Liver (tissue), 7 donors: ENCODE measurements at regions not wholly inside any gene's neighbourhood (a gene's known extent, or its start where the extent isn't known, plus 50 kb on each side); places are given as distances from the start of the nearest gene placed in this dataset.

Experiments
- DNase-seq: peaks from one replicate; pipeline ENCODE4 v3.0.0-alpha.2; 2017; ENCODE audit warnings: low spot score
- H3K27ac ChIP-seq, 2 donors: one replicate each; pipeline ENCODE4 v1.7.0; 2013; ENCODE audit warnings: inconsistent platforms in 2 of 2, low read length in 2 of 2, control low read depth in 1 of 2, low read depth in 1 of 2, mild to moderate bottlenecking in 1 of 2
- H3K27me3 ChIP-seq, 4 donors: one replicate each; pipeline versions ENCODE4 v1.6.1 to v1.7.0; 2013; ENCODE audit warnings: low read length in 3 of 4, inconsistent platforms in 1 of 4, mild to moderate bottlenecking in 1 of 4, moderate library complexity in 1 of 4; ENCODE audit not compliant: control insufficient read depth in 4 of 4, insufficient read depth in 4 of 4
- H3K36me3 ChIP-seq, 4 donors: one replicate each; pipeline versions ENCODE4 v1.6.1 to v1.7.0; 2013; ENCODE audit warnings: low read length in 3 of 4, mild to moderate bottlenecking in 3 of 4, low read depth in 1 of 4, moderate library complexity in 1 of 4; ENCODE audit not compliant: control insufficient read depth in 4 of 4, insufficient read depth in 3 of 4
- H3K4me1 ChIP-seq, 4 donors: one replicate each; pipeline versions ENCODE4 v1.6.1 to v1.7.0; 2013; ENCODE audit warnings: low read length in 3 of 4, mild to moderate bottlenecking in 3 of 4, moderate library complexity in 1 of 4; ENCODE audit not compliant: control insufficient read depth in 4 of 4, insufficient read depth in 4 of 4
- H3K4me3 ChIP-seq, 3 donors: one replicate each; pipeline versions ENCODE4 v1.6.1 to v1.7.0; 2013; ENCODE audit warnings: low read length in 3 of 3, control low read depth in 1 of 3, low read depth in 1 of 3, mild to moderate bottlenecking in 1 of 3
- H3K9ac ChIP-seq, 2 donors: one replicate each; pipeline ENCODE4 v1.7.0; 2013; ENCODE audit warnings: low read length in 2 of 2, mild to moderate bottlenecking in 2 of 2, moderate library complexity in 2 of 2, control low read depth in 1 of 2, low read depth in 1 of 2
- H3K9me3 ChIP-seq, 4 donors: one replicate each; pipeline versions ENCODE4 v1.6.1 to v1.7.0; 2013; ENCODE audit warnings: low read length in 3 of 4; ENCODE audit not compliant: control insufficient read depth in 4 of 4
- EGR1 ChIP-seq, 2 donors: IDR thresholded peaks; 2 replicates each; pipeline ENCODE4 v1.6.1; 2016 to 2018; ENCODE audit warnings: antibody characterized with exemption in 2 of 2, low read depth in 2 of 2
- FOXA2 ChIP-seq: IDR thresholded peaks from 2 replicates; pipeline ENCODE4 v1.6.1; 2016; ENCODE audit warnings: antibody characterized with exemption
- HNF4A ChIP-seq, 2 donors: conservative IDR thresholded peaks; 2 replicates each; pipeline ENCODE4 v1.6.1; 2016; ENCODE audit warnings: antibody characterized with exemption in 2 of 2, mild to moderate bottlenecking in 2 of 2
- HNF4G ChIP-seq: IDR thresholded peaks from 2 replicates; pipeline ENCODE4 v1.6.1; 2016; ENCODE audit warnings: antibody characterized with exemption
- JUND ChIP-seq, 2 donors: IDR thresholded peaks; 2 replicates each; pipeline ENCODE4 v1.6.1; 2016; ENCODE audit warnings: antibody characterized with exemption in 2 of 2
- MAX ChIP-seq: IDR thresholded peaks from 2 replicates; pipeline ENCODE4 v1.6.1; 2016; ENCODE audit warnings: antibody characterized with exemption
- NR2F2 ChIP-seq: IDR thresholded peaks from 2 replicates; pipeline ENCODE4 v1.6.1; 2016; ENCODE audit warnings: antibody characterized with exemption
- RAD21 ChIP-seq, 2 donors: IDR thresholded peaks; 2 replicates each; pipeline ENCODE4 v1.6.1; 2016; ENCODE audit warnings: antibody characterized with exemption in 2 of 2, mild to moderate bottlenecking in 2 of 2
- REST ChIP-seq: IDR thresholded peaks from 2 replicates; pipeline ENCODE4 v1.6.1; 2016; ENCODE audit warnings: antibody characterized with exemption, mild to moderate bottlenecking
- RXRA ChIP-seq, 2 donors: IDR thresholded peaks; 2 replicates each; pipeline ENCODE4 v1.6.1; 2017 to 2018; ENCODE audit warnings: antibody characterized with exemption in 2 of 2, mild to moderate bottlenecking in 1 of 2
- SP1 ChIP-seq: IDR thresholded peaks from 2 replicates; pipeline ENCODE4 v1.6.1; 2018; ENCODE audit warnings: antibody characterized with exemption, mild to moderate bottlenecking
- TAF1 ChIP-seq: conservative IDR thresholded peaks from 2 replicates; pipeline ENCODE4 v1.6.1; 2016; ENCODE audit warnings: antibody characterized with exemption, mild to moderate bottlenecking
- ZBTB33 ChIP-seq: IDR thresholded peaks from 2 replicates; pipeline ENCODE4 v1.6.1; 2016; ENCODE audit warnings: antibody characterized with exemption
- WGBS: extraction: QIAGEN DNeasy Blood & Tissue Kit; methylation state at CpG from one replicate; pipeline ENCODE4 v1.1.7; 2013; 5-methylcytosine and 5-hydroxymethylcytosine counted together
- donor health status: healthy.
- donor health status: healthy.
- donor health status: healthy.
- donor health status: healthy.

- Histone ChIP-seq H3K4me3 (no peak overlapping the region), H3K9ac (no peak overlapping the region), H3K4me1 (no peaks in the 10 kb centered on the region), H3K27ac (no peak overlapping the region), H3K36me3 (no peaks in the 10 kb centered on the region), H3K27me3 (no peaks in the 10 kb centered on the region), H3K9me3 (no peaks in the 10 kb centered on the region)
- WGBS = 76% methylated on average over 4 of the region's 4 CpGs
- TF ChIP-seq FOXA2 = no peak
- TF ChIP-seq ZBTB33 = no peak
- no peak for TF ChIP-seq HNF4G
- no peak for TF ChIP-seq JUND (IDR thresholded peaks at IDR 0.05)
- TF ChIP-seq TAF1 = no peak
- TF ChIP-seq RAD21 (IDR thresholded peaks at IDR 0.05) = no peak
- TF ChIP-seq REST = no peak
- TF ChIP-seq HNF4A (conservative IDR thresholded peaks at IDR 0.05) = no peak
- TF ChIP-seq SP1 = no peak
- TF ChIP-seq RXRA (IDR thresholded peaks at IDR 0.05) = no peak
- no peak for TF ChIP-seq EGR1 (IDR thresholded peaks at IDR 0.05; ENCODE audit: low read depth in 2 of 2)
- no peak for TF ChIP-seq MAX
- no peak for DNase-seq
Measured at GRCh38 chr3:88452228-88452627, 302.5 kb downstream of the C3orf38 start.

- TF ChIP-seq REST (no peak), RXRA (IDR thresholded peaks at IDR 0.05) (no peak), MAX (no peak), NR2F2 (no peak)
- Histone ChIP-seq H3K4me1 (no peaks in the 10 kb centered on the region), H3K4me3 (no peak overlapping the region), H3K36me3 (no peaks in the 10 kb centered on the region), H3K9ac (no peak overlapping the region), H3K9me3 (peaks cover 0 to 2% (median 0%) of the 10 kb centered on the region in 4 donors), H3K27ac (no peak overlapping the region), H3K27me3 (no peaks in the 10 kb centered on the region)
- DNase-seq = no peak
- WGBS = 68% methylated on average over 3 of the region's 3 CpGs
Measured at GRCh38 chr3:88460369-88460768, 310.6 kb downstream of the C3orf38 start.
